Daoy (cell line): ENCODE measurements at regions not wholly inside any gene's neighbourhood (a gene's known extent, or its start where the extent isn't known, plus 50 kb on each side); places are given as distances from the start of the nearest gene placed in this dataset.

Source experiments
- DNase-seq: peaks from one replicate; pipeline ENCODE4 v3.0.0-alpha.2; 2015; ENCODE audit warnings: low read depth

DNA sequence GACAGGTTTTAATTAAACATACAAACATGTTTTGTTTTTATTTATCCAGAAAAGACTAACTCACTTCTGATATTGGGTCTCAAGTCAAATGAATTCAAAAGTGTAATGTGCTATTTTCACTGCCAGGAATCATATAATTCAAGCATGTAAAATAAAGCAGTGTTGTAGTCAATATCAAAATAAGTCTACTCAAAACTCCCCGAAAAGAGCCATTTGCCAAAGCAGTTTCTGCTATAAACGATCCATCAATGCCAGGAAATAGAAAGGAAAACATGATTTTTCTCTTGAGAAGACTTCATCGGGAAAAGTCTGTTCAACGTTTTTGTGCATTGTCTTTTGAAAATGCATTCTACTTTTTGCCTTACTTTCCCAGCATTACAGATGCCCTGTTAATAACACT is 633.3 kb downstream of the FAT4 start:
- no peak for DNase-seq

DNA sequence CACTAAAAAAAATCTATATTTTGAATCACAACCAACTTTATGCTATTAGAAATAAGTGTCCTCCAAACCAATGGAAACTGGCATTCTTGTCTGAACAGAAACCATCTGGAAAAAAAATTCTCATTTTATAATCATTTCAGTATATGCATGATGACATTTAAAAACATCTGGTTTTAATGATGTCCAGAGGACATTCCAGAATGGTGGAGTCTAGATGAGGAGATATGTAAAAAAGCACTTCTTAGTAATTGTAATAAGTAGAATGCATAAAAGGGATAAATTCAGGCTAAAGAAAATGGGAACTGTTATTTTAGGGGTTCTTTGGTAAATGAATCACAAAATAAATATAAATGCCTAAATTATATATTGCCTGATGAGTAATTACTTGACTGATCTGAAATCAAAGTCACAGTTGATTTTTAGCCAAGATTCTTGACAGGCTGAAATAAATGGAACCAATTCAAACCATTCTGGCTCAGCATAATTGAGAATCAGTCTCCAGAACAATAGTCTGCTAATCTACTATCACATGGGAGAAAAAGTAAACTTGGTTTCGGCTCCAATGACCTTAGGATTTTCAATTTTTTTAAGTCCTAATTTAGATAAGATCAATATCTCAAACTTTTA is 636.6 kb downstream of the FAT4 start:
- DNase-seq, result no peak

DNA sequence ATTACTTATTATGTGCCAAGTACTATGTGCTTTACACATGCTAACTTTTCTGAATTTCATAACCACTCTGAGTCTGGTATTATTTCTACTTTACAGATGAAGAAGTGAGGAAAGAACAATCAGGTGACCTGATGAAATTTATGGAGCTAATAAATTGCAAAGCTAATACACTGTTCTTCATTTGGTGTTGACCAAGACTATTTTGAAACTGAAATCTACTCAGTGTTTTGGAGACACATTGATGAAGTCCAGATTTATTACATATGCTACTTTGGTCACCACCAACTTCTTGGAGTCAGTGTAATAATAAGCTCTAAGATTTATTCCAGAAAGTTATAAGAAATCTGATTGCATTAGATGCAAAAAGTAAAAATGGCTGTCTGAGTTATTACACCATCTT is 637.9 kb downstream of the FAT4 start:
- DNase-seq, result no peak

GRCh38 chr4:125956276-125956675 is 641.5 kb downstream of the FAT4 start:
- no peak for DNase-seq

- no peak for DNase-seq
Measured at GRCh38 chr4:125958519-125958918, 643.8 kb downstream of the FAT4 start.

GRCh38 chr4:125961626-125962025 is 646.9 kb downstream of the FAT4 start:
- no peak for DNase-seq

DNA sequence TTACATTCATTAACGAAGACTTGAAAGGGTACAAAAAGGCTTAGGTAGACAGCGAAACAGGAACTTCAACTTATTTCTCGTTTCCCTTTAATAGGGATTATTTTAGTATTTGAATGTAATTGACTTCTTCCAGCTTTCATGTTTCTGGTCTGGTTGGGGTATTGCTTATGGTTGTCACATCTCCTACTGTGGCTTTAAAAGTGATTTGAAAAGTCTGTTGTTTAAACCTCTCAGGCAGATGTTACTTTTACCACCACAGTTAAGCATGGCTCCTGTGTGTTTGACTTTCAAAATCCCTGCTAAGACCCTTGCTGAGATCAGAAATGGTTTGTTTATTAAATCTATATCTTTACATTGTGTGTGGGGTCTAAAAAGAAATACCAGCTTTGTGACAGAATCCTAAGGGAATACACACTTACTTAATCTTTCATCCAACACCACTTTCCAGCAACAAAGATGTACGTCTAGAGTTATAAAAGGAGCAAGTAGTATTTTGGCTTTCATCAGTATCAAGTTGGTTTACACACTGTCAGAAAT is 661.2 kb downstream of the FAT4 start:
- no peak for DNase-seq

DNA sequence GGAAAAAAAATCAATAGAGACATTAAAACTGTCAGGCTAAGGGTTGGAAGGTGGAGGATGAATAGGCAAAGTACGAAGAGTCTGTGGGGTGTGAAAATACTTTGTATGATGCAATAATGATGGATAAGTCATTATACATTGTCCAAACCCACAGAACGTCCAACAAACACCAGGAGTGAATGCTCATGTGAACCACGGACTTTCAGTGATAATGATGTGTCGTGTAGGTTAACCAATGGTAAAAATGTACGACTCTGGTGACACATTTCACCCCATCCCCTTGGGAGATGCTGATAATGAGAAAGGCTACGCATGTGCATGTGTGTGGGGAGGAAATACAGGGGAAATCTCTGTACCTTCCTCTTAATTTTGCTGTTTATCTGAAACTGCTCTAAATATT is 665.2 kb downstream of the FAT4 start:
- no peak for DNase-seq

DNA sequence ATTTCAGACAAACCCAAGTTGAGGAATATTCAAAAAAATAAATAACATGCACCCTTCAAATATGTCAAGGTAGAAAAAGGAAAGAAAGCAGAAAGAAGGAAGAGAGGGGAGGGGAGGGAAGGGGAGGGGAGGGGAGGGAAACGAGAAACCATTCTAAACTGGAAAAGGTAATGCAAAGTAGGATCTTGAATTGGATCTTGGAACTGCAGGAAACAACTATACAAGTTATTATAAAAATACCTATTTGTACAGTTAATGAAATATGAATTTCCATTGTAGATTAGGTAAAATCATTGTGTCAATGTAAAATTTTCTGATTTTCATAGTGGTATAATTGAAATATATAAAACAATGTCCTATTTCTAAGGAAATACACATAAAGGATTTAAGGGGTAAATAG is 668.4 kb downstream of the FAT4 start:
- no peak for DNase-seq

DNA sequence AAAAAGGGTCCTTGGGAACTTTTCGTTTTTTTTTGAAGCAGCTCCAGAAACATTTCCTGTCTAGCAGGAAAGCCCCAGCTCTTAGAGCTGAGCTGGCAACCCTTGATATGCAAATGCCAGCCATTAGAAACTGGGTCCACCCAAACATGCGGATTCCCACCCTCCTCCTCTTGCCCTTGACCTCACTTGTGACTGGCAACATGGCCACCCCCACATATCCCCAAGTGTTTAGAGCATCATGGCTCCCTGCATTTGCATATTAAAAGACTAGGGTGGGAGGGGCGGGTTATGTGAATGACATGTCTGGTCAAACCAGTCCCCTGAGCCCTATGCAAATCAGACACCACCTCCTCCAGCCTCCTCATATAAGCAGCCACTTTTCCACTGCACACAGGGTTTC is 671.1 kb downstream of the FAT4 start:
- peak; percentile 55 for DNase-seq

GRCh38 chr4:125986307-125986706 is 671.6 kb downstream of the FAT4 start:
- DNase-seq, result no peak

DNA sequence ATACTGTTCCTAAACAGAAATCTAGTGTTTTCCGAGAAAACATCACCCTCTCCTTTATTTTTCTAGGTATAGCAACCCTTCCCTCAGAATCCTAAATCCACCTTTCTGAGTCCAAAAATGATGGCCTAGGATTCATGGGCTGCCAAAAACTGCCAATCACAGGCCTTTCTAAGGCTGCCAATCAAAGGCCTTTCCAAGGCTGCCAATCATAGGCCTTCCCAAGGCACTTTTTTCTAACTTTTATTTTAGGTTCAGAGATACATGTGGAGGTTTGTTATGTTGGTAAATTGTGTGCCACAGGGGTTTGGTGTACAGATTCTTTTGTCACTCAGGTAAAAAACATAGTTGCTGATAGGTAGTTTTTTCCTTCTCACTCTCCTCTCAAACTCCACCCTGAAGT is 673.7 kb downstream of the FAT4 start:
- DNase-seq, result no peak

- no peak for DNase-seq
Measured at GRCh38 chr4:125991398-125991797, 676.6 kb downstream of the FAT4 start.

- DNase-seq, result no peak
Measured at GRCh38 chr4:125992891-125993290, 678.1 kb downstream of the FAT4 start.

DNA sequence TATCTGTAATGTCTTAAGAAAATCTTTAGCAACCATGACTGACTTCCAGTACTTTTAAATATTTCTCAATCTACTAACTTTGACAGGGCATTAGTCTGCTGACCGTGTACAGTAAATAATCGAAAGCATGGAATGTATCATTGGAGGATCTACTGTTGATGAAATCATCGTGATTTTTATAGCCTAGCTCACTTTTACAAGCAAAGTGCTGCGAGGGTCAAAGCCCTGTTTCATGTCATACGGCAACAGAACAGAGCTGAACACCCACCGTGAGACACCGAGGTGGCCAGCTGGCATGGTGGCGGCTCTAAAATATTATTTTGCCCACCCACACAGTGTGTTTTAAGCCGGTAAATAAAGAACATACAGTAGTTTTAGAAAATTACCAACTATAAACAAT is 679.3 kb downstream of the FAT4 start:
- DNase-seq, result no peak

DNA sequence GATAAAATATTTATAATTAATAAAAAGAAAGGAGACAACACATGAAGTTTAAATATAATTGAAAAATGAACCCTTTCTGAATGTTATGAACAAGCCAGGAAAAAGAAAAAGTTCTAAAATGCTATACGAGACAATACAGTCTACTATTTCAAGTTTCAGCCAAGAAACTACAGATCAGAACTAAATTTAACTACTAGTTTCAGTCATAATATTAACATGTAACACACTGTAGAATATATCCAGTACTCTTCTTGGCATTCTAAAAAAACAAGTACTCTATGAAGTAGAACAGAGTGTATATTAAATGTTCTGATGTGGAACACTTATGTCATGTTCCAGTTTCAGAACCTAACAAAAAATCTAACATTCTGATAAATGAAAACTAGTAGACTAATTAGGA is 679.7 kb downstream of the FAT4 start:
- DNase-seq, result no peak

DNA sequence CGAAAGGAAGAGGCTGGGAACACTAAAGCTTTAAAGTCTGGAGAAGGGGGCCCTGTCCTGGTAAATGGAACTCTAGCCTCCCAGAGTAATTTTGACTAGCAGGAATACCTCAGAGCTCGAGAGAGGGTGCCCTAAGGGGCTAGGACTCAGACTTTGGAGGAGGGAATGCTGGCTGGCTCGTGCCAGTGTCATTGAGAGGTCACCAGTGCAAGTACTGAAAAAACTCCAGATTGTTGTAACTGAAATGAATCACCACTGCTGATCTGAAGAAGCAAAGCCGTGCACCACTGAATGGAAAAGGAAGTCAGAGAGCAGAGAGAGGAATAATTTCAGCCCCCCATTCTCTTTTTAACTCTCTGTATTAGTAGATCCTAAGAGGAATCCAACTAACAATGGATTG is 690.2 kb downstream of the FAT4 start:
- peak; percentile 4 for DNase-seq

DNA sequence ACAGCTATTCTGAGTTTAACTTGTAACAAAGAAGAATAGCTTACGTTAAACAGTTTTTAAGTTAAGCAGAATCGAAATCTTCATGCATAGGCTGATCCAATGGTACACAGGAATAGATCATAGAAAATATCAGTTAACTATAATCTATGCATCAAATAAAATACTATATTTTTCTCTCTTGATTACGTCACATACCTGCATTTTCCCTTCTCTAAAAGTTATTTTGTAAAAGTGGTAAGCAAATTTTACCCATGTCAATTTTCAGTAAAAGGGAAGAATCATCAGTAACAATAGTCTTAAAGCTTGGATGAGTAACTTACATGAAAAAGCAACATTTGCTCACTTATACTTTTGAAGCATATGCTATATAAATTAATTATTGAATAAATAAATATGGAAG is 692.4 kb downstream of the FAT4 start:
- DNase-seq, result no peak

DNA sequence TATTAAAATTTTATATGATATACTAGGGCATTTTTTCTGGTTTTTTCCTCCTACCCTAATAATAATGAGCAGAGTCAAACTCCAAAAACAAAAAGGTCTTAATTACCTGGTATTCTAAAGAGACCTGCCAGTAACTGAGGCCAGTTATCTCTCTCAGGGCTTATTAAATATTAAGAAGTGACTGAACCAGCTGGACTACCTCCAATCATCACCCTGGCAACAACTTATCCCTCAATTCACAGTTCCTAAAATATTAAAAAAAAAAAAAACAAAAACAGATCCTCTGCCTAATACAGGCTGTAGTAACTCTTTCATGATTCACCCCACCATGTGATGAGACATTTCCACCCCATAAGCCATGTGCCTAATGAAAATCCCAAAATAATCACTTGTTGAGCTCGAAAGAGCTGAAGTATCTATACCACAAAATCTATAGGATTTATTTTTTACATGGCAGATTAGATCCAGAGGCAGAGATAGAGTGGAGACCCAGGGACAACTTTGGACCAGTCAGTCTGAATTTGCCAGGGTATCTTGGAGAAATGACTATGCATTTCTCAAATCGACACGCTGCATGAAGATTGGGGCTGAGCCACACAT is 698.0 kb downstream of the FAT4 start:
- DNase-seq, result no peak

DNA sequence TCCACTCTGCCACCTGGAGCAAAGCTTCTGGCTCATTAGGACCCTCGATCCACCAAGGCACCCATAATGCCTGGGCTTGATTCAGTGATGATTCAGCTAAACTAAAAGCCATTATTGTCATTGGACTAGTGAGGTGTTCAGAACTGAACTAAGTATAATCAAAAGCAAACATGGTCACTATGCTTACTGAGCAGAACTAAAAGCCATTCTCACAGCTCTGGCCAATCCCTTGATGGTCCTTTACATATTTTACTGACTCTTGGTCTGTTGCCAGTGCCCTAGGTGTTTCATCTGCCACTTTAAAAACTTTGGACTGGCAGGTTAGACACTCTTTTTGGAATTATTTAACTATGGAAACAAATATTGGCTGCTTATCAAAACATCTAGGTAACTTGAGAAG is 703.5 kb downstream of the FAT4 start:
- no peak for DNase-seq

DNA sequence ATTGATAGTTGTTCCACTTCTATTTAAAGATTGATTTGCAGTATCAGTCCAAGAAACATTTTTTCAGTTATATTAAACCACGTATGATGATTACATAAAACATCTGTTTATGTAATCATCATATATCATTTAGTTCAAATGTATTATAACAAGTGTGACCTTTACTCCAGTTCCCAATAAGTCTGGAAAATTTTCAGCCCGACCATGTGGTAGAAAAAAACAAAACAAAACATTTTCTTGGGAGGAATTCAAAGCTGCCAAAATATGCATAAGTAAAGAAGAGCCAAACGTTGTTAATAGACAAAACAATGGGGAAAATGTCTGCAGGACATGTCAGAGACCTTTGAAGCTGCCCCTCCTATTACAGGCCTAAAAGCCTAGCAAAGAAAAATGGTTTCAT is 709.1 kb downstream of the FAT4 start:
- no peak for DNase-seq

GRCh38 chr4:126027601-126028000 is 712.8 kb downstream of the FAT4 start:
- no peak for DNase-seq

GRCh38 chr4:126028876-126029275 is 714.1 kb downstream of the FAT4 start:
- DNase-seq, result no peak

DNA sequence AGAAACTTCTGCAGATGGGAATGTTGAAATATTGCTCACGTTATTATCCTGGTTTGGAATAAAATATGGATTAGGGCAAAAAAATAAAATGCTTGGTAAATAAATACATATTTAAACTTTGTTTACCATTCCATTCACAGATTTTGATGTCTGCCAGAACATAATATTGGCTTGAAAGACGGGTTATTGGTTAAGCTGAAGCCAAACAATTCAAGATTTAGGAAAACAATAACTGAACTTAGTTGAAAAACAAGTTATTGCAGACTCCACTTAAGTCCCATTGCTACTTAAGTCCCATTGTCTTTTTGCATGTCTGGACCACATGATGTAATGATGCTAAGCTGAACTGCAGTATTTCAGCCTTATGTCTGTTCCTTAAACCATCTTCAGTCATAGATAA is 722.5 kb downstream of the FAT4 start:
- no peak for DNase-seq
